GM23338 (cell line): ENCODE measurements at regions not wholly inside any gene's neighbourhood (a gene's known extent, or its start where the extent isn't known, plus 50 kb on each side); places are given as distances from the start of the nearest gene placed in this dataset.

Source experiments
- ATAC-seq: fragments of 200-7000 bp; cut with Tn5 transposase; 3 replicates; pipeline ENCODE4 v1.9.1; 2020
- DNase-seq: peaks from one replicate; pipeline ENCODE4 v3.0.0-alpha.2; 2015; ENCODE audit warnings: low spot score
- H2AFZ ChIP-seq: fragments of 200-600 bp; sonication (generic); 2 replicates; pipeline ENCODE4 v1.8.0; 2016; ENCODE audit warnings: antibody characterized with exemption, mild to moderate bottlenecking, moderate library complexity
- H3F3A ChIP-seq: fragments of 200-600 bp; sonication (generic); replicated peaks from 2 replicates; pipeline ENCODE4 v1.8.0; 2017; ENCODE audit warnings: antibody characterized with exemption, mixed run types, low read depth
- H3K27ac ChIP-seq: fragments of 200-600 bp; sonication (generic); 2 replicates; pipeline ENCODE4 v1.6.1; 2016; ENCODE audit warnings: low read depth
- H3K27me3 ChIP-seq: fragments of 200-600 bp; sonication (generic); 2 replicates; pipeline ENCODE4 v1.8.0; 2016; ENCODE audit warnings: mild to moderate bottlenecking, mixed run types, moderate library complexity; ENCODE audit not compliant: insufficient read depth
- H3K36me3 ChIP-seq: fragments of 200-600 bp; sonication (generic); 2 replicates; pipeline ENCODE4 v1.8.0; 2016; ENCODE audit warnings: mild to moderate bottlenecking; ENCODE audit not compliant: insufficient read depth
- H3K4me1 ChIP-seq: fragments of 200-600 bp; sonication (generic); 2 replicates; pipeline ENCODE4 v1.8.0; 2016; ENCODE audit warnings: mild to moderate bottlenecking, moderate library complexity; ENCODE audit not compliant: insufficient read depth
- H3K4me2 ChIP-seq: fragments of 200-600 bp; sonication (generic); 2 replicates; pipeline ENCODE4 v1.7.1; 2017; ENCODE audit warnings: mixed run types
- H3K4me3 ChIP-seq: fragments of 200-600 bp; sonication (generic); 2 replicates; pipeline ENCODE4 v1.6.1; 2016; ENCODE audit warnings: mixed run types
- H3K79me2 ChIP-seq: fragments of 200-600 bp; sonication (generic); replicated peaks from 2 replicates; pipeline ENCODE4 v1.8.0; 2017; ENCODE audit warnings: mild to moderate bottlenecking; ENCODE audit not compliant: insufficient read depth
- H3K9me2 ChIP-seq: fragments of 200-600 bp; sonication (generic); 2 replicates; pipeline ENCODE4 v1.8.0; 2017; ENCODE audit not compliant: insufficient read depth
- H4K20me1 ChIP-seq: fragments of 200-600 bp; sonication (generic); replicated peaks from 2 replicates; pipeline ENCODE4 v1.8.0; 2017; ENCODE audit warnings: mild to moderate bottlenecking; ENCODE audit not compliant: insufficient read depth
- H3K27ac Mint-ChIP-seq: 2 replicates; pipeline ENCODE4 v1.8.0; 2020; ENCODE audit warnings: inconsistent platforms, mild to moderate bottlenecking, moderate library complexity, mixed read lengths
- H3K27me3 Mint-ChIP-seq: 3 replicates; pipeline ENCODE4 v1.8.0; 2022; ENCODE audit warnings: low read depth, mild to moderate bottlenecking, moderate library complexity, mixed read lengths, inconsistent platforms; ENCODE audit not compliant: insufficient read depth, poor library complexity
- H3K36me3 Mint-ChIP-seq: 3 replicates; pipeline ENCODE4 v1.8.0; 2021; ENCODE audit warnings: low read depth, mild to moderate bottlenecking, inconsistent platforms, moderate library complexity, mixed read lengths
- H3K4me1 Mint-ChIP-seq: 3 replicates; pipeline ENCODE4 v1.8.0; 2020; ENCODE audit warnings: mild to moderate bottlenecking, inconsistent platforms, mixed read lengths
- H3K4me3 Mint-ChIP-seq: 3 replicates; pipeline ENCODE4 v1.8.0; 2021; ENCODE audit warnings: moderate library complexity, mild to moderate bottlenecking, inconsistent platforms, mixed read lengths
- H3K9me3 Mint-ChIP-seq: 3 replicates; pipeline ENCODE4 v1.8.0; 2020; ENCODE audit warnings: moderate library complexity, mild to moderate bottlenecking, inconsistent platforms, mixed read lengths
- CREB1 ChIP-seq: fragments of 250-450 bp; sonication (Bioruptor Pico); IDR thresholded peaks from 2 replicates; pipeline ENCODE4 v1.5.0; 2020; ENCODE audit warnings: low read depth, mild to moderate bottlenecking, moderate library complexity
- EZH2 ChIP-seq: fragments of 200-600 bp; sonication (generic); IDR thresholded peaks from one replicate; pipeline ENCODE4 v1.8.0; 2017; ENCODE audit warnings: antibody characterized with exemption, mild to moderate bottlenecking, low read depth; ENCODE audit not compliant: unreplicated experiment
- JUNB ChIP-seq: IDR thresholded peaks from one replicate; pipeline ENCODE4 v1.6.1; 2016; ENCODE audit warnings: antibody characterized with exemption; ENCODE audit not compliant: unreplicated experiment
- NANOG ChIP-seq: IDR thresholded peaks from 2 replicates; pipeline ENCODE4 v1.6.1; 2016; ENCODE audit warnings: antibody characterized with exemption, borderline replicate concordance
- POLR2AphosphoS5 ChIP-seq: IDR thresholded peaks from 2 replicates; pipeline ENCODE4 v1.6.1; 2016; ENCODE audit warnings: antibody characterized with exemption, low read depth
- REST ChIP-seq: IDR thresholded peaks from one replicate; pipeline ENCODE4 v1.6.1; 2018; ENCODE audit warnings: antibody characterized with exemption; ENCODE audit not compliant: unreplicated experiment
- STAT1 ChIP-seq: IDR thresholded peaks from one replicate; pipeline ENCODE4 v1.6.1; 2016; ENCODE audit warnings: antibody characterized with exemption; ENCODE audit not compliant: unreplicated experiment
- ZNF114 ChIP-seq: fragments of 250-450 bp; sonication (Bioruptor Pico); IDR thresholded peaks from 2 replicates; pipeline ENCODE4 v1.5.0; 2020; ENCODE audit warnings: mild to moderate bottlenecking, moderate library complexity
- ZNF331 ChIP-seq: fragments of 250-450 bp; sonication (Bioruptor Pico); IDR thresholded peaks from 2 replicates; pipeline ENCODE4 v1.5.0; 2020; ENCODE audit warnings: low read depth, mild to moderate bottlenecking, moderate library complexity
- TF ChIP-seq, protein P1 (sequence below), 2 experiments: fragments of 200-600 bp in 1 of 2; sonication (generic) in 1 of 2; conservative IDR thresholded peaks; 2 replicates each; pipeline versions ENCODE4 v1.5.1 to v1.6.1; 2016 to 2017; ENCODE audit warnings: antibody characterized with exemption in 2 of 2, low read depth in 2 of 2, mild to moderate bottlenecking in 2 of 2, moderate library complexity in 1 of 2
- TF ChIP-seq, protein P2 (sequence below): IDR thresholded peaks from 2 replicates; pipeline ENCODE4 v1.6.1; 2016; ENCODE audit warnings: antibody characterized with exemption

- ATAC-seq (no peak), DNase-seq (no peak)
- no peaks in the 10 kb centered on the region for H3K27me3 Mint-ChIP-seq
- Histone ChIP-seq H3K4me3 (no peak overlapping the region), H4K20me1 (no peaks in the 10 kb centered on the region), H3F3A (no peaks in the 10 kb centered on the region), H3K27ac (no peak overlapping the region), H3K4me1 (no peaks in the 10 kb centered on the region), H3K27me3 (no peaks in the 10 kb centered on the region), H3K9me2 (no peaks in the 10 kb centered on the region), H2AFZ (no peak overlapping the region), H3K4me2 (no peak overlapping the region), H3K79me2 (no peaks in the 10 kb centered on the region), H3K36me3 (no peaks in the 10 kb centered on the region; the same call in 1 of the 2 replicates)
- peaks cover 98% of the 10 kb centered on the region for H3K9me3 Mint-ChIP-seq
- H3K4me1 Mint-ChIP-seq = no peaks in the 10 kb centered on the region
- H3K36me3 Mint-ChIP-seq = peaks cover 32% of the 10 kb centered on the region
- no peak overlapping the region for H3K4me3 Mint-ChIP-seq
- TF ChIP-seq ZNF331 (CRISPR knock-in tag) (no peak), EZH2 (no peak), STAT1 (no peak), ZNF114 (CRISPR knock-in tag) (no peak), REST (no peak), JUNB (no peak)
- TF ChIP-seq, protein P1, sequence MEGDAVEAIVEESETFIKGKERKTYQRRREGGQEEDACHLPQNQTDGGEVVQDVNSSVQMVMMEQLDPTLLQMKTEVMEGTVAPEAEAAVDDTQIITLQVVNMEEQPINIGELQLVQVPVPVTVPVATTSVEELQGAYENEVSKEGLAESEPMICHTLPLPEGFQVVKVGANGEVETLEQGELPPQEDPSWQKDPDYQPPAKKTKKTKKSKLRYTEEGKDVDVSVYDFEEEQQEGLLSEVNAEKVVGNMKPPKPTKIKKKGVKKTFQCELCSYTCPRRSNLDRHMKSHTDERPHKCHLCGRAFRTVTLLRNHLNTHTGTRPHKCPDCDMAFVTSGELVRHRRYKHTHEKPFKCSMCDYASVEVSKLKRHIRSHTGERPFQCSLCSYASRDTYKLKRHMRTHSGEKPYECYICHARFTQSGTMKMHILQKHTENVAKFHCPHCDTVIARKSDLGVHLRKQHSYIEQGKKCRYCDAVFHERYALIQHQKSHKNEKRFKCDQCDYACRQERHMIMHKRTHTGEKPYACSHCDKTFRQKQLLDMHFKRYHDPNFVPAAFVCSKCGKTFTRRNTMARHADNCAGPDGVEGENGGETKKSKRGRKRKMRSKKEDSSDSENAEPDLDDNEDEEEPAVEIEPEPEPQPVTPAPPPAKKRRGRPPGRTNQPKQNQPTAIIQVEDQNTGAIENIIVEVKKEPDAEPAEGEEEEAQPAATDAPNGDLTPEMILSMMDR (conservative IDR thresholded peaks at IDR 0.05; ENCODE audit: low read depth in 2 of 2) = no peak
- no peak overlapping the region for H3K27ac Mint-ChIP-seq
Observed at GRCh38 chr7:57398548-57398947, 51.4 kb upstream of the ZNF716 start.

- Histone ChIP-seq H3K36me3 (no peaks in the 10 kb centered on the region; the same call in 1 of the 2 replicates), H3K27ac (no peak overlapping the region), H3F3A (no peaks in the 10 kb centered on the region), H2AFZ (no peak overlapping the region), H3K4me2 (no peak overlapping the region), H4K20me1 (no peaks in the 10 kb centered on the region), H3K9me2 (no peaks in the 10 kb centered on the region), H3K4me3 (no peak overlapping the region), H3K79me2 (no peaks in the 10 kb centered on the region), H3K27me3 (no peaks in the 10 kb centered on the region), H3K4me1 (no peaks in the 10 kb centered on the region)
- H3K4me3 Mint-ChIP-seq = no peak overlapping the region
- H3K27ac Mint-ChIP-seq = no peak overlapping the region
- H3K4me1 Mint-ChIP-seq = no peaks in the 10 kb centered on the region
- DNase-seq = no peak
- peaks cover 3% of the 10 kb centered on the region for H3K27me3 Mint-ChIP-seq
- H3K9me3 Mint-ChIP-seq = peaks cover 98% of the 10 kb centered on the region
- ATAC-seq = no peak
- peaks cover 35% of the 10 kb centered on the region for H3K36me3 Mint-ChIP-seq
- TF ChIP-seq, protein P2, sequence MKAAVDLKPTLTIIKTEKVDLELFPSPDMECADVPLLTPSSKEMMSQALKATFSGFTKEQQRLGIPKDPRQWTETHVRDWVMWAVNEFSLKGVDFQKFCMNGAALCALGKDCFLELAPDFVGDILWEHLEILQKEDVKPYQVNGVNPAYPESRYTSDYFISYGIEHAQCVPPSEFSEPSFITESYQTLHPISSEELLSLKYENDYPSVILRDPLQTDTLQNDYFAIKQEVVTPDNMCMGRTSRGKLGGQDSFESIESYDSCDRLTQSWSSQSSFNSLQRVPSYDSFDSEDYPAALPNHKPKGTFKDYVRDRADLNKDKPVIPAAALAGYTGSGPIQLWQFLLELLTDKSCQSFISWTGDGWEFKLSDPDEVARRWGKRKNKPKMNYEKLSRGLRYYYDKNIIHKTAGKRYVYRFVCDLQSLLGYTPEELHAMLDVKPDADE = no peak
- TF ChIP-seq POLR2AphosphoS5 = no peak
- TF ChIP-seq ZNF114 (CRISPR knock-in tag) = no peak
- TF ChIP-seq ZNF331 (CRISPR knock-in tag) = no peak
- TF ChIP-seq, protein P1 (conservative IDR thresholded peaks at IDR 0.05; ENCODE audit: low read depth in 2 of 2) = no peak
- no peak for TF ChIP-seq JUNB
- no peak for TF ChIP-seq NANOG
- no peak for TF ChIP-seq CREB1 (CRISPR knock-in tag)
- TF ChIP-seq STAT1 = no peak
- no peak for TF ChIP-seq REST
Observed at GRCh38 chr7:57399251-57399940, 50.6 kb upstream of the ZNF716 start.
